ENCODE measurements at regions not wholly inside any gene's neighbourhood (a gene's known extent, or its start where the extent isn't known, plus 50 kb on each side); places are given as distances from the start of the nearest gene placed in this dataset.

- in situ Hi-C loops (cut with MboI; ENCODE audit: low sequenced_read_pairs) = no loop called here
- DNase-seq (ENCODE audit: low spot score in 2 of 2) = no peak
- no peak overlapping the region for H3K4me3 ChIP-seq
- H3K27me3 ChIP-seq (ENCODE audit: low read depth) = no peaks in the 10 kb centered on the region
- H3K4me1 ChIP-seq = no peaks in the 10 kb centered on the region
- H3K9me3 ChIP-seq = no peaks in the 10 kb centered on the region
- no peaks in the 10 kb centered on the region for H3K36me3 ChIP-seq (replicated peaks)
Observed at GRCh38 chr22:47373648-47374272, 611.3 kb downstream of the TBC1D22A start.

- no peak for DNase-seq (ENCODE audit: low spot score in 2 of 2)
- Histone ChIP-seq H3K36me3 (replicated peaks) (no peaks in the 10 kb centered on the region), H3K4me3 (no peak overlapping the region), H3K27me3 (ENCODE audit: low read depth) (no peaks in the 10 kb centered on the region), H3K9me3 (no peaks in the 10 kb centered on the region), H3K4me1 (no peaks in the 10 kb centered on the region)
- in situ Hi-C loops (cut with MboI; ENCODE audit: low sequenced_read_pairs) = no loop called here
Observed at GRCh38 chr22:47372596-47373385, 610.3 kb downstream of the TBC1D22A start.

GRCh38 chr22:47372111-47372581, 609.7 kb downstream of the TBC1D22A start:
- Histone ChIP-seq H3K9me3 (no peaks in the 10 kb centered on the region), H3K27me3 (ENCODE audit: low read depth) (no peaks in the 10 kb centered on the region), H3K4me1 (no peaks in the 10 kb centered on the region), H3K4me3 (no peak overlapping the region), H3K36me3 (replicated peaks) (no peaks in the 10 kb centered on the region)
- no peak for DNase-seq (ENCODE audit: low spot score in 2 of 2)
- in situ Hi-C loops (cut with MboI; ENCODE audit: low sequenced_read_pairs) = no loop called here

GRCh38 chr22:47371263-47372090, 609.0 kb downstream of the TBC1D22A start:
- Histone ChIP-seq H3K9me3 (no peaks in the 10 kb centered on the region), H3K27me3 (ENCODE audit: low read depth) (no peaks in the 10 kb centered on the region), H3K4me3 (no peak overlapping the region), H3K36me3 (replicated peaks) (no peaks in the 10 kb centered on the region), H3K4me1 (no peaks in the 10 kb centered on the region)
- in situ Hi-C loops (cut with MboI; ENCODE audit: low sequenced_read_pairs) = no loop called here
- no peak for DNase-seq (ENCODE audit: low spot score in 2 of 2)

GRCh38 chr22:47370448-47371262, 608.2 kb downstream of the TBC1D22A start:
- Histone ChIP-seq H3K4me3 (no peak overlapping the region), H3K27me3 (ENCODE audit: low read depth) (no peaks in the 10 kb centered on the region), H3K4me1 (no peaks in the 10 kb centered on the region), H3K9me3 (no peaks in the 10 kb centered on the region), H3K36me3 (replicated peaks) (no peaks in the 10 kb centered on the region)
- in situ Hi-C loops (cut with MboI; ENCODE audit: low sequenced_read_pairs) = no loop called here
- no peak for DNase-seq (ENCODE audit: low spot score in 2 of 2)

GRCh38 chr22:47369431-47370015, 607.1 kb downstream of the TBC1D22A start:
- DNase-seq (ENCODE audit: low spot score in 2 of 2) = no peak
- Histone ChIP-seq H3K36me3 (replicated peaks) (no peaks in the 10 kb centered on the region), H3K4me1 (no peaks in the 10 kb centered on the region), H3K9me3 (no peaks in the 10 kb centered on the region), H3K4me3 (no peak overlapping the region), H3K27me3 (ENCODE audit: low read depth) (no peaks in the 10 kb centered on the region)
- in situ Hi-C loops (cut with MboI; ENCODE audit: low sequenced_read_pairs) = no loop called here

GRCh38 chr22:47369020-47369419, 606.6 kb downstream of the TBC1D22A start:
- H3K27me3 ChIP-seq (ENCODE audit: low read depth) = no peaks in the 10 kb centered on the region
- H3K4me1 ChIP-seq = no peaks in the 10 kb centered on the region
- in situ Hi-C loops (cut with MboI; ENCODE audit: low sequenced_read_pairs) = no loop called here
- DNase-seq (ENCODE audit: low spot score in 2 of 2) = no peak
- H3K4me3 ChIP-seq = no peak overlapping the region
- H3K36me3 ChIP-seq (replicated peaks) = no peaks in the 10 kb centered on the region
- no peaks in the 10 kb centered on the region for H3K9me3 ChIP-seq

GRCh38 chr22:47367993-47368945, 605.8 kb downstream of the TBC1D22A start:
- H3K27me3 ChIP-seq (ENCODE audit: low read depth) = no peaks in the 10 kb centered on the region
- no peak for DNase-seq (ENCODE audit: low spot score in 2 of 2)
- no peaks in the 10 kb centered on the region for H3K4me1 ChIP-seq
- no peaks in the 10 kb centered on the region for H3K9me3 ChIP-seq
- H3K4me3 ChIP-seq = no peak overlapping the region
- H3K36me3 ChIP-seq (replicated peaks) = no peaks in the 10 kb centered on the region
- in situ Hi-C loops (cut with MboI; ENCODE audit: low sequenced_read_pairs) = no loop called here

- Histone ChIP-seq H3K9me3 (no peaks in the 10 kb centered on the region), H3K27me3 (ENCODE audit: low read depth) (no peaks in the 10 kb centered on the region), H3K4me1 (no peaks in the 10 kb centered on the region), H3K4me3 (no peak overlapping the region), H3K36me3 (replicated peaks) (no peaks in the 10 kb centered on the region)
- in situ Hi-C loops (cut with MboI; ENCODE audit: low sequenced_read_pairs) = no loop called here
- no peak for DNase-seq (ENCODE audit: low spot score in 2 of 2)
Observed at GRCh38 chr22:47367107-47367690, 604.7 kb downstream of the TBC1D22A start.

- no peaks in the 10 kb centered on the region for H3K27me3 ChIP-seq (ENCODE audit: low read depth)
- no peaks in the 10 kb centered on the region for H3K36me3 ChIP-seq (replicated peaks)
- in situ Hi-C loops (cut with MboI; ENCODE audit: low sequenced_read_pairs) = no loop called here
- DNase-seq (ENCODE audit: low spot score in 2 of 2) = no peak
- no peaks in the 10 kb centered on the region for H3K9me3 ChIP-seq
- no peak overlapping the region for H3K4me3 ChIP-seq
- H3K4me1 ChIP-seq = no peaks in the 10 kb centered on the region
Observed at GRCh38 chr22:47366026-47366767, 603.7 kb downstream of the TBC1D22A start.

GRCh38 chr22:47361247-47361646, 598.8 kb downstream of the TBC1D22A start:
- in situ Hi-C loops (cut with MboI; ENCODE audit: low sequenced_read_pairs) = no loop called here
- Histone ChIP-seq H3K27me3 (ENCODE audit: low read depth) (no peaks in the 10 kb centered on the region), H3K4me3 (no peak overlapping the region), H3K4me1 (no peaks in the 10 kb centered on the region), H3K9me3 (no peaks in the 10 kb centered on the region), H3K36me3 (replicated peaks) (no peaks in the 10 kb centered on the region)
- DNase-seq (ENCODE audit: low spot score in 2 of 2) = no peak
